D341Med (cell line): ENCODE measurements at regions not wholly inside any gene's neighbourhood (a gene's known extent, or its start where the extent isn't known, plus 50 kb on each side); places are given as distances from the start of the nearest gene placed in this dataset.

ENCODE experiments used
- DNase-seq: peaks from one replicate; pipeline ENCODE4 v3.0.0; 2012; ENCODE audit warnings: low spot score

DNA sequence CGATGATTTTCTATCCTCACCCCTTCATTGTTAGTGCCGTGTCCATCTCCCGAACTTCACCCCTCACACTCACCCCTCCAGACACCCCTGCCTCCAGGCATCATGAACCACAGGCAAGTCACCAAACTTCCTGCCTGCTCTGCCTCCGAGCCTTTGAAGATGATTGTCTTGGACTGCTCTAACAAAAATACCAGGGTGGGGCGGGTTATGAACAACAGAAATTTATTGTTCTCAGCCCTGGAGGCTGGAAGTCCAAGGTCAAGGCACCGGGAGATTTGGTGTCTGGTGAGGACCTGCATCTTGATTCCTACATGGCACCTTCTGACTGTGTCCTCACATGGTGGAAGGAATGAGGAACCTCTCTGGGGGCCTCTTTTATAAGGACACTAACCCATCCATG lies 1508.3 kb downstream of the TBC1D22A start:
- DNase-seq = no peak

DNA sequence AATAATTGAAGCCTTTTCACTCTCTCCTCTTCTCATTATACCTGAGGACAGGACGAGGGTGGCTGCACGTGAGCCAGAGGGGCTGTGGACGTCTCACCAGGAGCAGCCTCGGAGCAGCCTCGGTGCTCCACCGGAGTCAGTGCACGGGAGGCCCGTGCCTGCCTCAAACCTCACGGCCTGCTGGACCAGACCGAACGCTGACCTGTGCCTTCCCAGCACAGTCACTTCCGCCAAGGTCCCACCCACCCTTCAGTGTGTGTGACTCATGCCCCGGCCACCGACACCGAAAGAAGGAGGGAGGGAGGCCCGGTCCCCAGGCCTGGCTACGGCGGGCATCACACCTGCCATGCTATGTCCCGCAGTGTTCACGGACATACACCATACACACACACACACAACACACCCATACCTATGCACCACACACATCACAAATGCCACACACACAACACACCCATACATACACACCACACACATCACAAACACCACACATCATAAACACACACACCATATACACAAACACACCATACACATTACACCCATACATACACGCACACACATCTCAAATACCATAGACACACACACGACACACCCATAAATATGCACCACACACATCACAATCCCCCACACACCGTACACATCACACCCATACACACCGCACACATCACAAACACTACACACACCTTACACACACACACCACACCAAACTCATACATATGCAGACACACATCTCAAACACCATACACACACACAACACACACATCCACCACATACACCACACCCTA lies 1506.5 kb downstream of the TBC1D22A start:
- no peak for DNase-seq

DNA sequence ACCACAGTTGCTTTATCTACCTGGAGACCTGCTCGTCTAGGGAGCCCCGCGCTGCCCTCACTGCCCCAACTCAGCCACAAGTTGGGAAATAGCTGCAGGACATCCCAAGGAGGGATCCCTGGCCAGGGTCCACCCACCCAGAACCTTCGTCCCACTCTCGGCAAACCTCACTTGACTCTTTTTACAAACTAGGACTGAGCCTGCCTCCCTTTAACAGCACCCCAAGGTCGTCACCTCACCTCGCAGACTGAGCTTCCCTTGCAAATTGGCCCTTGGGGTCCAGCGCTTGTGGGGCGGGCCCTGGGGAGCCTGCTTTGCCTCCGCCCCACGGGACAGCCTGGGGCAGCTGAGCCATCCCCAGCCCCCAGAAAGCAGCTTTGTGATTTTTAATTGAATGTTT lies 1505.8 kb downstream of the TBC1D22A start:
- no peak for DNase-seq

DNA sequence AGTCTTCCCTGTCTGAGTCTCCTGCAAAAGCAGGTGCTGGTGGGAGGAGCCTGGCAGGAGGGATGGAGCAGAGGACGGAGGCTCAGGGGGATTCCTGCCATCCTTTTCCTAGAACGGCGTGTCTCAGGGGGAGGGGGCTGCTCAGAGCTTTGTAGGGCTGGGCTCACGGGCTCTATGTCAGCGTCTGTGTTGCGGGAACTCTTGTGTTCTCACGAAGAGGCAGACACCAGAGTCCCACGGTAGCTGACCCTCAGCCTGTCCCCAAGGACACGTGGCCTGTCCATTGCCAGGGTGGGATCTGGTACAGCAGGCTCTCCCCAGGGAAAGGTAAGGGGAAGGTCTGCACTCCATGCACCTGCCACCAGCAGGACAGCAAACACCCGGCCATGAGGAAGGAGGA lies 1505.2 kb downstream of the TBC1D22A start:
- DNase-seq = no peak

DNA sequence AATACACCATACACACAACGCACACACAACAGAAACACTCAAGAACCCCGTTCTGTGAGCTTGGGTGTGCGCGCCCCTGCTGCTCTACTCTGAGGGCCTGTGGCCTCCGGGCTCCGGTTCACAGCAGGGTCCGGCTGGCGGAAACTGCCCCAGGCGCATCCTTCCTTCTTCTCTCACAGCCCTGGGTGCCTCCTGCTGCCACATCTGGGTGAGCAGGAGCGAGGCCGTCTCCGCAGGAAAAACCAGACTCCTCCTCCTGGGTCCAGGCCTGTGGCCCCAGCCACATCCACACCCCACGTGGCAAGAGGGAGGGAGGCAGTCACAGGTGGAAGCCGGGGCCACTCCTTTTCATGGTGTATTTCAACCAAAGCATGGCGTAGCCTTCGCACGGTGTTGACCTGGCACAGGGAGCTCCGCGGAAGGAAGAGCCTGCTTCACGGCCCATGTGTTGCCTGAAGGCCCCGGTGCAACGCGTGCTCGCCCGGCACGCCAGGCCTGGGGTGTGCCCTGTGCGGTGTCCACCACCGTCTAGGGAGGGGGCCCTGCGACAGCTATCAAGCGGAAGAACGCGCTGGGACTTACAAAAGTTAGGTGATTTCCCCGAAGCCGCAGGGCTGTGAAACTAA lies 1502.7 kb downstream of the TBC1D22A start:
- no peak for DNase-seq

DNA sequence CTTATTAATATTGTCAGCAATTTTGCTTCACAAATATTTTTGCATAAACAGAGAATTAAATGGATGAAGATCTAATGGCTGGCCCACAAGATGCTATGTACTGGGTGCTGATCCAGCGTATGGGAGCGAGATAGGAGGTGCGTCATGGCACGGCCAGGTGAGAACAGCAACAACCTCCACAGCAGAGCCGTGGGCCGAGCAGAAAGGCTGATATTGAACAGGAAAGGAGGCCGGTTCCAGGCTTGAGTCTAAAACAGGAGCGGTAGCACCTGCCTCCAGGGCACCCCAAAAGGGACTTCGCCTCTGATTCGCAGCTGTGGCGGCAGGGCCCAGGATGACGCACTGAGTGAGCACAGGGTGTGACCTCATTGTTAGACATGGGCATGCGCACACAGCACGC lies 1502.1 kb downstream of the TBC1D22A start:
- no peak for DNase-seq

DNA sequence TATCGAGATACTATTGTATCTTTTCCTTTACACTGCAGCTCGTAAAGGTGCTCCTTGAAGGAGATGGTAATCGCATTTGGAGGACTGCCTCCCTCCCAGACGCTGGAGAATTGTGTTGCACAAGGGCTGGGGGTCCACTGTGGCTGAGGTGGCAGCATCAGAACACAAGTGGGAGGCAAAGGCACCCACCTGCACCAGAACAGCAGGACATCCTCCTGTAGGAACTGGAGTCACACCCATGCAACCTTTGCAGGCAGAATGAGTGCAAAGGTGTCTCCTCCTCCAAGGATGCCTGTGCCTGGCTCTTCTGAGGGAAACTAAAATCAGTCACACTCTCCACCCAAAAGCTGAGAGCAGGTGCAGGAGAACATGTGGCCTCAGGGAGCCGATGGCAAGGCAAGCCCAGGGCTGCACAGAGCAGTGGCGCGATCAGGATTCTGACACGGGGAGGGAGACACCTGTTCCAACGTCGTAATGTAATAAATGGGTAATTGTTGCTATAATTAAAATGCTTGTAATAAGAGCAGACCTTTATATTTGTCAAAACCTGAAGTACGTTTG lies 1501.4 kb downstream of the TBC1D22A start:
- no peak for DNase-seq

DNA sequence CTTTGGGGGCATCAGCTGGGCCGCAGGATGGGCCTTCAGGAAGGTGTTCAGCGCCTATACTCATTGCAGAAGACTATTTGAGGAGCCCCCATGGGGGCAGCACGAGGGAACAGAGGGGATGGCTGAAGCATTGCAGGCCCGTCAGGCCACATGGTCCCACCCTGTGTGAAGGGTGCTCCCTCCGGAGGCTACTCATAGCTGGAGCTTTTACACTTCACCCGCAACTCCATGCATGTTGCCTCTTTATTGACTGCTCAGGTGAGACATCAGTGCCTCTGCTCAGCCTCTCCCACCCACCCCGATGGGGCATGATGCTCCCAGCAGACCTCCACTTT lies 1500.9 kb downstream of the TBC1D22A start:
- no peak for DNase-seq

DNA sequence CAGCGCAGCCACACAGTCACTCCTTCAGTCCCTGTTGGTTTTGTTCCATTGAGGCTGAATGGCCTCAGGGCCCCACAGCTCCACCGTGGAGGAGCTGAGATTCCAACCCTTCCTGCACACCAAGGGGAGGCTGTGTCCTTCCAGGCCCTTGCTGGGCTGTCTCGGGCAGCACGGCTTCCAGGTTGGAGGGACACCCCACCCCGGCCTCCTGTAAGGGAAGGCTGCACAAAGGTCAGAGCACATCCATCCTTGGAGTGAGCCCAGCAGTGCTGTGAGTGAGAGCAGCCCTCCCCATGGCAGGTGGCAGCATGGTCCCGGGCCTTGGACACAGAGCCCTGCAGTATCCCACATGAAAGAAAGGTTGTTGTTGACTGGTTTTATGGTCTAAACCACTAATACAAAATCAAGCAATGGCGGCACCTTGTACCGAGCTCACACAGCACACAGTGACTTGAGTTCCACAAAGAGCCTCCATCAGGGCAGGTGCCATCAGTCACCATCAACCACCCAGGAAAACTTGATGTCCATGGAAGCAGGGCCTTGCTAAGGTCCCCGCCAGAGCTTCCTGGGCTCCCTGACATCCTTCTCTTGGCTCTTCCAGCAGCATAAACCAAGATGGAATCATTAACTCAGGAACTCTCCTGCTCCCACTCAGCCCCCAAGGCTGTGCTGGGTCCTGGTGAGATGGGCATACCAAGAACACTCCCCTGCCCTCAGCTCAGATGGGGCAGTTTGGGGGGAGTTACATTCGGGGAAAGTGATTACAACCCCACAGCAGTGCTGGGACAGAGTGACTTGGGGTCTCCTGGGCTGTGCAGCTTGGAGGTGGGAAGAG lies 1500.4 kb downstream of the TBC1D22A start:
- DNase-seq = no peak

DNA sequence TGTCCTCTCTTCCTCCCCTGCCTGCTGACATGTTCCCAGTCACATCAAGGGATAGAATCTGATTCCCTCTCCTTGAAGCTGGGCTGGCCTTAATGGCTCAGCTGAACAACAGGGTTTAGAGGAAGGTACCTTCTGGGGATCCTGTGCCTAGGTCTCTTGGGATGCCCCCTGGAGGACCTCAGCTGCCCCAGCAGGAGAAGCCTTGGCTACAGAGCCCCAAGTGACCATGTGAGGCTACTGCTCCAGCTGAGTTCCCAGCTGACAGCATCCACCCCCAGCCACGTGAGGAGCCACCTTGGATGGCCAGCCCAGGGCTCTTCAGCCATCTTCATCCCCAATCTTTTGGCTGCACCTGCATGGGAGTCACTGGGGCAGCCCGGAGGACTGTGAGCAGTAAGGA lies 1499.3 kb downstream of the TBC1D22A start:
- no peak for DNase-seq

DNA sequence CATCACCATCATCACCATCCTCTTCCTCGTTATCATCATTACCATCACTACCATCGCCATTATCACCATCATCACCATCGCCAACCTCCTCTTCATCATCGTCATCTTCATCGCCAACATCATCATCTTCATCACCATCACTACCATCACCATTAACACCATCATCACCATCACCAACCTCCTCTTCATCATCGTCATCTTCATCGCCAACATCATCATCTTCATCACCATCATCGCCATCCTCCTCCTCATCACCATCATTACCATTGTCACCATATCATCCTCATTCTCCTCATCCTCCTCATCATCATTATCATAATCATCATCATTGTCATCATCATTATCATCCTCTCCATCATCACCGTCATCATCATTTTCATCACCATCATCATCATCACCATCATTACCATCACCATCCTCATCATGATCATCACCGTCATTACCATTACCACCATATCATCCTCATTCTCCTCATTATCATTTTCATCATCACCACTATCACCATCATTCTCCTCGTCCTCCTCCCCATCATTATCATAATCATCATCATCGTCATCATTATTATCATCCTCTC lies 1498.7 kb downstream of the TBC1D22A start:
- DNase-seq = no peak

DNA sequence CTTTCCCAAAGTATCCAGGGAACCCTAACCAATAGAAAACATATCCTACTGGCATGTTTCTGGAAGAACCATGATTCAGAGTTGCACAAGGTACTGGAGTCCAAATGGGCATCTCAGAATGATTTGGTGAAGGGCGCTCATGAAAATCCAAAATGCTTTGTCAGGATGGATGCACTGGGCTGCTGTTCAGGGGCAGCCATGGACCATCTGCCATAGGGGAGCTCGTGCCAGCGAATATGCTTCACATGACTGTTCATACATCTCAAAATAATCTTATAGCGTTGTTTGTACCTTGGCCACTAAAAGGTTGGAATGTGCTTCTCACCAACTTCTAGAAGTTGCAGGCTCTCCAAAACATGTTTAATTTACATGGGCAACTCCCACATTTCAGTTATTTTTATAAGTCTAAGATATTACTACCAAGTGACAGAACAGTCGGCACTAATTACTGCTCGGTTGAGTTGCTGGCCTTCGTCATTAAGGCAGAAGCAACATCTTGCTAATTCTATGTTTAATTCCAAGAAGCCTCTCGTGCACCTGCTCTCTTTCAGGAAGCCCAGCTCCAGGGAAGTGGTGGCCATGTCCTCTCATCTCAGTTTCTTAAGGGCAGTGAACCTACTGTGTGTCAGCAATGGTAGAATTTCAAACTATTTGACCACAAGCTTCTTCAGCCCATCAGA lies 1497.7 kb downstream of the TBC1D22A start:
- no peak for DNase-seq

DNA sequence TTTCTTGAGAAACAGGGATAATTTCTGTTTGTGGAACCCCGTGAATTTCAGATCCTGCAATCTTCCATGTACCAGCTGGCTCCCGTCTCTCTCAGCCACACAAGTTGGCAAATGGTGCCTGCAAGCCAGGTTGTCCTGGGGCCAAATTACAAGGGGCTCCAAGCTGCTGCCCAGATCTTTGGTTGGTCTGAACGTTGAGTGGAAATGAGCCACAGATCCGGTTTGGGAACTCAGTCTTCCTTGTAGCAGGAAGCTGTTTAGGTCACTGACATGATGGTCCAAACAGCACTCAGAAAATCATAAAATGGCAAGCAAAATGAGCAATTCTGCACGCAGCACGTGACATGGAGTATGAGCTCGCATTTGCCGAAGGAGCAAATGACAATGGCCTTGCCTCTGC lies 1496.4 kb downstream of the TBC1D22A start:
- DNase-seq = no peak

DNA sequence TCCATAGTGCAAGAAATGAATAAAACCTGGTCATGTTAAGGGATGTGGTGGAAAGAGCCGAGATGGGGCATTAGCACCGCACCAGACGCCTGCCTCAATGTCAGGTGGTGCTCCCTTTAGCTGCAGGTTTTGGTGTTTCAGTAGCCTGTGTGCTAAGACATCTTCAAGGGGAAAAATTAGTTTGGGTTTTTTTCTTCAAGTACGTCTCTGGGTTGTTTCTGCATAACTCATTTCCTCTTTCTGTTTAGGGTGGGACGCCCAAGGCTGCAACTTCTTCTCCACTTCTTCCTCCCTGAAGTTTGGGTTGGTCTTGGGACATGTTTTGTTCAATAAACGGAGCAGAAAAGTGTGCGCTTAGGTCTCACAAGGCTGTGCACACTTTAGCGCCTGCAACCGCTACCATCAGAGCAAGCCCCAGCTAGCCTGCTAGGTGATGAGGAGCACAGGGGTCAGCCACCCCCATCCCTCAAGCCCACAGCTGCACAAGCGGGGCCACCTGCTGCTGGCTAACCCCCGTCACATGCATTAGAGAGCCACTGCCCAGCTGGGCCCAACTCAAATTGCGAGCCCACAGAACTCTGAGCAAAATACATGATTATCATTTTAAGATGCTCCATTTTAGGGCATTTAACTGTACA lies 1495.7 kb downstream of the TBC1D22A start:
- DNase-seq = no peak

DNA sequence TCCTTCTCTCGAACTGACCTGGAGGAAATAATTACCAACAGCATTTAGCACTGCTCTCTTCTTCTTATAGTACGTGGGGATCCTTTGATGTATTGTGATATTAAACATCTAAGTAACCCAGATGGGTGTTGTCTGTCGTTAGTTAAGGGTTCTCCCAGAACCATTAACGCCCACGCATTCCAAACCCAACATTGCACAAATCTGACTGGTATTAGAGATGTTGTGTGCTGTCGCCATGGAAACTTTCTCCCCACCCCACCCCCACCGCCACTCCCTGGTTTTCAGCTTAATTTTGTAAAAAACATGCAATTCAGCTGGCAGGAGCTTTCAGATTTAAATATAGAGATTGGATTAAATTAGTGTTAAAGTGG lies 1495.2 kb downstream of the TBC1D22A start:
- no peak for DNase-seq

DNA sequence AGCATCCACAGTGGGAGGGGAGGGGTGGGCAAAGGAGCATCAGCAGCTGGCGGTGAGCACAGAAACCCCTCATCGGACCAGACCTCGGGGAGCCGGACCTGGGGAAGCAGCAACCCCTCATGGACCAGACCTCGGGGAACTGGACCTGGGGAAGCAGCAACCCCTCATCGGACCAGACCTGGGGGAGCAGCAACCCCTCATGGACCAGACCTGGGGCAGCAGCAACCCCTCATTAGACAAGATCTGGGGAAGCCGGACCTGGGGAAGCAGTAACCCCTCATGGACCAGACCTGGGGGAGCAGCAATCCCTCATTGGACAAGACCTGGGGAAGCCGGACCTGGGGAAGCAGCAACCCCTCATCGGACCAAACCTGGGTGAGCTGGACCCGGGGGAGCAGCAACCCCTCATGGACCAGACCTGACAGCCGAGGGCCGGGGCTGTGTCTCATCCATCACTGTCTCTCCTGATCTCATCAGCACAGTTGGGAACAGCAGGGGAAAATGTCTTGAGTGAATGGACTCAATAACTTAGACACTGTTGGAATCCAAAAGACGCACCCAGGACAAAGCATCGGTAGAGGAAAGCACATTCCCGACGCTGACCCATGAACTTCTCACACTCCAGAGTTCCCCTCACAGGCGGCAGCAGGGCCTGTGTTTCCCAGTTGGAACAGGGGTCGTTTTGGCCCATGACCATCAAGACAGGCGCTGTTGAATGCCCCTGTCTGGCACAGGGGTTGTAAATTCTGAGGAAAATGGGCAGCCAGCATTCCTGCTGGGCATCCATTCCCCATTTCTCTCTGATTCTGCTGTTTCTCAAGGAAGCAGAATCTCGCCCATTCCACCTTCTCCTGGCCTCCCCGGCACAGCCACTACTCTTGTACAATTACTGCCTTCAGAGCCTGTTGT lies 1494.6 kb downstream of the TBC1D22A start:
- DNase-seq = no peak

DNA sequence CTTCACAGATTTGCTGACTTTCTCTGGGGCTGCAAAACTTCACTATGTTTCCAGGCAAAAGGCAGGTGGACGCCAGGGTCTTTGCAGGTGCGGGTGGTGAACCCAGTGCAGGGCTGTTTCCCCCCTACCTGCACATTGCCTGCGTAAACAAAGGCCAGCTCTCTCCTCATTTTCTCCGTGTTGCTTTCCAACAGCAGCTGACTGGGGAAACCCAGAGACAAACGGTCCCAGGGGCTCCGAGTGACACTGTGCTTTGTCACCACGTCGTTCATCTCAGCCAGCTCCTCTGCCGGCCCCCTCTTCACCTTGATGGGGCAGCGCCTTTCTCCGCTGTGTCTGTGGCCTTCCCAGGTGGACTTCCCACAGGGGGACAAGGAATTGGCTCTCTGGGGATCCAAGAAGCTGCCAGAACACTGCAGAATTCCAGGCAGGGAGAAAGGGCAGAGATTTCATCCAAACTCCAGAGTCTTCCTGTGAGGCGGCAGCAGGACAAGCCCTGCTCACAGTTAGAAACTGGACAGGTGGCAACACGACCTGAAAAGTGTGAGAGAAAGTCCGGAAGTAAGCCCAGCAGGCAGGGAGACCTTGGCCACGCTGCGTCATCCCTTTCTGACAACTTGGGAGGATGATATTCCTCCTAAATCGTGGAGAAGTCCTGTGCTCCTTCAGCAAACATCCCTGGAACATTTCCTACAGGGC lies 1493.7 kb downstream of the TBC1D22A start:
- DNase-seq = no peak

DNA sequence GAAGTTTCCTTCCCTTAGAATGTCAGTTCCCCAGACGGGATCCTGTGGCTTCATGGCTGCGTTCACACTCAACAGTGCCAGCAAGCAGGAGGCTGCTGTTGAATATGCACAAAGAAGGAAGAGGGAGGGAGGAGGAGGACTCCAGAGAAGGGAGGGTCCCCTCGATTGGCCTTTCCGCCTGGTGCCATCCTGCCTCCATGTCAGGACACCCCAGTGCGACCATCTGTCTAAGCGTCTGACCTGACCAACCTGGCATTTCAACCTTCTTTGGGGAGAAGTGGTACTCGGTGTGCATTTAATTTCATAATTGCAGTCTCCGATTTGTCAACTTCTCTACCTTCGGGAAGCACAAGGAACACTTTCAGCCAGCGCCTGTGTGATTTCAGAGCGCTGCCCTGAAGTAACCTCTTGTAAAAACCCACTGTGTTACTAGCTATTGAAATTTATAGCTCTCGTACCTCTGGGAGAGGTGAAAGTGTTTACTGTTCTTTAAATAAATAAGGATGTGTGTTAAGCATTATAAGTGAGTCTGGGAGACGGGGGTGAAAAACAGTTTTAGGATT lies 1491.9 kb downstream of the TBC1D22A start:
- DNase-seq = no peak

DNA sequence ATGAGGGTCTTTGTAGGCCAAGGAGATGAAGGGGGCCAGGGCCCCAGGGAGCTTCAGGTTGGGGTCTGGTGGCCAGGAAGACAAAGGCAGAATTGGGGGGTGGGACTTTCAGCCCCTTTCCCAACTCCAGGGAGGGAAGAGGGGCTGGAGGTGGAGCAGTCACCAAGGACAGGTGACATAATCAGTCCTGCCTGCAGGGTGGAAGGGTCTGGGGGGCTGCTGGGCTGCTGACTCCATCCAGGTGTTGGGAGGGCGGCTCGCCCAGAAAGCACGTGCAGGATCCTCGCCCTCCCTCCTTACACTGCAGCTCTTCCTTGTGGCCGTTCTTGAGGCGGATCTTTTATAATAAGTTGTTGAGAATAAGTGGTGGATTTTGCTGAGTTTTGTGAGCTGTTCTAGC lies 1491.1 kb downstream of the TBC1D22A start:
- no peak for DNase-seq
